HEK293T (cell line): ENCODE measurements at regions not wholly inside any gene's neighbourhood (a gene's known extent, or its start where the extent isn't known, plus 50 kb on each side); places are given as distances from the start of the nearest gene placed in this dataset.

Source experiments
- CTCF ChIA-PET: fragments of 350-600 bp; formaldehyde crosslinking; extraction: SDS; loops from one replicate; lab custom pipeline; 2021; ENCODE audit warnings: antibody characterized with exemption, inconsistent platforms; lab: Yijun Ruan, JAX
- POLR2A ChIA-PET: fragments of 350-600 bp; formaldehyde crosslinking; extraction: SDS; loops from one replicate; lab custom pipeline; 2020; ENCODE audit warnings: antibody characterized with exemption, inconsistent platforms; lab: Yijun Ruan, JAX
- DNase-seq: peaks from one replicate; pipeline ENCODE4 v3.0.0; 2012; ENCODE audit warnings: mixed read lengths; ENCODE audit errors: extremely low spot score
- ARNT ChIP-seq: fragments of 450-650 bp; IDR thresholded peaks from 2 replicates; pipeline ENCODE4 v1.6.1; 2017; ENCODE audit warnings: mild to moderate bottlenecking
- BHLHE40 ChIP-seq: fragments of 450-650 bp; IDR thresholded peaks from 2 replicates; pipeline ENCODE4 v1.6.1; 2016; ENCODE audit warnings: mild to moderate bottlenecking, moderate library complexity, borderline replicate concordance
- CTBP1 ChIP-seq: fragments of 450-650 bp; IDR thresholded peaks from 2 replicates; pipeline ENCODE4 v1.6.1; 2016; ENCODE audit warnings: borderline replicate concordance
- ELF4 ChIP-seq: fragments of 450-650 bp; IDR thresholded peaks from 2 replicates; pipeline ENCODE4 v1.6.1; 2017; ENCODE audit warnings: antibody characterized with exemption
- FOXA1 ChIP-seq: fragments of 450-650 bp; IDR thresholded peaks from 2 replicates; pipeline ENCODE4 v1.6.1; 2016; ENCODE audit warnings: mild to moderate bottlenecking
- FOXK2 ChIP-seq: fragments of 450-650 bp; IDR thresholded peaks from 2 replicates; pipeline ENCODE4 v1.6.1; 2016; ENCODE audit warnings: mild to moderate bottlenecking
- FOXM1 ChIP-seq: fragments of 450-650 bp; IDR thresholded peaks from 2 replicates; pipeline ENCODE4 v1.6.1; 2017; ENCODE audit warnings: mild to moderate bottlenecking, borderline replicate concordance
- HDGF ChIP-seq: fragments of 450-650 bp; IDR thresholded peaks from 2 replicates; pipeline ENCODE4 v1.6.1; 2017; ENCODE audit warnings: antibody characterized with exemption, borderline replicate concordance
- L3MBTL2 ChIP-seq: fragments of 450-650 bp; conservative IDR thresholded peaks from 2 replicates; pipeline ENCODE4 v1.6.1; 2016; ENCODE audit warnings: mild to moderate bottlenecking
- LEF1 ChIP-seq: fragments of 450-650 bp; IDR thresholded peaks from 2 replicates; pipeline ENCODE4 v1.6.1; 2017; ENCODE audit warnings: mild to moderate bottlenecking, borderline replicate concordance
- NFRKB ChIP-seq: fragments of 450-650 bp; IDR thresholded peaks from 2 replicates; pipeline ENCODE4 v1.6.1; 2016; ENCODE audit warnings: mild to moderate bottlenecking, moderate library complexity
- PKNOX1 ChIP-seq: fragments of 450-650 bp; IDR thresholded peaks from 2 replicates; pipeline ENCODE4 v1.6.1; 2016
- SP1 ChIP-seq: fragments of 450-650 bp; IDR thresholded peaks from 2 replicates; pipeline ENCODE4 v1.6.1; 2017
- SUZ12 ChIP-seq: fragments of 450-650 bp; IDR thresholded peaks from 2 replicates; pipeline ENCODE4 v1.6.1; 2016; ENCODE audit warnings: mild to moderate bottlenecking
- TARDBP ChIP-seq: fragments of 450-650 bp; IDR thresholded peaks from 2 replicates; pipeline ENCODE4 v1.6.1; 2016
- ZNF384 ChIP-seq: fragments of 450-650 bp; IDR thresholded peaks from 2 replicates; pipeline ENCODE4 v1.6.1; 2016

- ChIA-PET POLR2A (no interaction called here), CTCF (no interaction called here)
- no peak for DNase-seq
- TF ChIP-seq NFRKB (no peak), FOXA1 (no peak), TARDBP (no peak), ZNF384 (no peak), FOXK2 (no peak), LEF1 (no peak), SUZ12 (no peak), FOXM1 (no peak), L3MBTL2 (no peak), PKNOX1 (no peak), ARNT (no peak), ELF4 (no peak), SP1 (no peak), HDGF (no peak)
Measured at GRCh38 chr2:6392966-6393365, 472.7 kb downstream of the CMPK2 start.

- no peak for TF ChIP-seq FOXM1
- TF ChIP-seq FOXK2: no peak
- no peak for TF ChIP-seq ARNT
- TF ChIP-seq SUZ12: no peak
- TF ChIP-seq BHLHE40: no peak
- no peak for TF ChIP-seq NFRKB
- TF ChIP-seq L3MBTL2: no peak
- TF ChIP-seq PKNOX1: no peak
- no peak for TF ChIP-seq SP1
- TF ChIP-seq ZNF384: no peak
- TF ChIP-seq HDGF: no peak
- POLR2A ChIA-PET: no interaction called here
- no peak for DNase-seq
- CTCF ChIA-PET: no interaction called here
Measured at GRCh38 chr2:6393819-6394218, 471.9 kb downstream of the CMPK2 start.

- no peak for DNase-seq
- POLR2A ChIA-PET: no interaction called here
- no peak for TF ChIP-seq SP1
- CTCF ChIA-PET: no interaction called here
Measured at GRCh38 chr2:6394276-6394675, 471.4 kb downstream of the CMPK2 start.

- ChIA-PET CTCF (no interaction called here), POLR2A (no interaction called here)
- no peak for TF ChIP-seq SUZ12
- DNase-seq: no peak
Measured at GRCh38 chr2:6398421-6398820, 467.3 kb downstream of the CMPK2 start.

GRCh38 chr2:6401301-6401700 lies 464.4 kb downstream of the CMPK2 start:
- ChIA-PET CTCF (no interaction called here), POLR2A (no interaction called here)
- TF ChIP-seq LEF1 (no peak), BHLHE40 (no peak), CTBP1 (no peak), ZNF384 (no peak), FOXK2 (no peak), ARNT (no peak), ELF4 (no peak), PKNOX1 (no peak), L3MBTL2 (no peak), NFRKB (no peak), HDGF (no peak), SUZ12 (no peak), FOXM1 (no peak), TARDBP (no peak), FOXA1 (no peak), SP1 (no peak)
- DNase-seq: no peak

- TF ChIP-seq PKNOX1 (no peak), CTBP1 (no peak), BHLHE40 (no peak), NFRKB (no peak), ZNF384 (no peak), LEF1 (no peak), SUZ12 (no peak), FOXM1 (no peak), HDGF (no peak), ARNT (no peak), FOXK2 (no peak), FOXA1 (no peak), L3MBTL2 (no peak)
- DNase-seq: no peak
- ChIA-PET CTCF (no interaction called here), POLR2A (no interaction called here)
Measured at GRCh38 chr2:6408057-6408456, 457.6 kb downstream of the CMPK2 start.

GRCh38 chr2:6410313-6410712 lies 455.4 kb downstream of the CMPK2 start:
- no peak for TF ChIP-seq CTBP1
- TF ChIP-seq NFRKB: no peak
- no peak for TF ChIP-seq PKNOX1
- TF ChIP-seq TARDBP: no peak
- TF ChIP-seq BHLHE40: no peak
- no peak for TF ChIP-seq HDGF
- TF ChIP-seq SP1: no peak
- TF ChIP-seq ELF4: no peak
- no peak for TF ChIP-seq ZNF384
- no peak for DNase-seq
- POLR2A ChIA-PET: no interaction called here
- CTCF ChIA-PET: no interaction called here
